ENCODE measurements at regions not wholly inside any gene's neighbourhood (a gene's known extent, or its start where the extent isn't known, plus 50 kb on each side); places are given as distances from the start of the nearest gene placed in this dataset.

DNA sequence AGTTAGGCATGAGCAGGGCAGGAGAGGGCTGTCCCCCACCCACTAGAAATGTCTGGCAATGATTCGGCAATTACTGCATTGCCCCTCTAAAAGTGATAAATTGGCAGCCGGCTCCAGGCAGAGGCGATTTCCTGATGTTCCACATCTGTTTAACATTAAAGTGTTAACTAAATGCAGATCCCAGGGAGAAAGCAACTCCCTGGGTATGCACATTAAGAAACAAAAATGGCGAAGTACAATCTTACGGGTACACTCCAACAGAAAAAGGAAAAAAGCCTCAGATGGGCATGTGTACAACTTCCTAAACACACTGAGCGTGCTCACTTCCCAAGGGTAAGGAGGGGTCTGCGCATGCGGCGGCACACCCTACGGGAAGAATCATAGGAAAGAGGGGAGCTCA, 314.4 kb downstream of the CASP12 start:
- DNase-seq: no peak

- DNase-seq: no peak
Observed at GRCh38 chr11:104582431-104582830, 315.8 kb downstream of the CASP12 start.

DNA sequence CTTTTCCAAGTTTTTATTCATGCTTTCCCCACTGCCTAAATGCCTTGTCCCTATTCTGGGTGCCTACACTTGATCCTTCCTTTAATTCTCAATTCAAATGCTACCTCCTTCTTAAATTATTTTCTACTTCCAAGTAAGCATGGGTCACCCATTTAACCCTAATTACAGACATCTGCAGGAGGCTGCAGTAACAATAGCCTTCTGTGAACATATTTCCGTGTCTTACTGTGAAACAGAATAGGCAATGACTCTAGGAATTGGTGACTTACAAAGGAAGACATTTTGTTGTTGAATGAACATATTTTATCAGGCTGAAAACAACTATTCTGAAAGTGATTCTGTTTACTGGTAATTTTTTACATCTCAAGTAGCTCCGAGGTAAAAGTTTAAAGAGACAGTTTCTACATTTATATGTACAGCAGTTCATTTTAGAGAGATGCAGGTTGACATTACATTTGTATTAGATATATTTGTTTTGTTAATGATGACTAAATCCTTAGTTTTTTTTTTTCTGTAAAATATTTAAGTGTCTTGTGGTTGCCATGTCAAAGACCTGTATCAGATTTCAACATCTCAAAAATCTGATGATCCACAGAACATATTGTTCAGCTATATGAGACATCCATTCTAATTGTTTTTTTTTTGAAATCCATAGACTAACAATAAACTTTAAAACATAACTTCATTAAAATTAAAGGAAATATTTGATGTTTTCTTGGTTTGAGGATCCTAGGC, 316.8 kb downstream of the CASP12 start:
- no peak for DNase-seq

- DNase-seq: no peak
Observed at GRCh38 chr11:104573441-104573990, 324.7 kb downstream of the CASP12 start.

- DNase-seq: no peak
Observed at GRCh38 chr11:104572279-104572678, 326.0 kb downstream of the CASP12 start.

DNA sequence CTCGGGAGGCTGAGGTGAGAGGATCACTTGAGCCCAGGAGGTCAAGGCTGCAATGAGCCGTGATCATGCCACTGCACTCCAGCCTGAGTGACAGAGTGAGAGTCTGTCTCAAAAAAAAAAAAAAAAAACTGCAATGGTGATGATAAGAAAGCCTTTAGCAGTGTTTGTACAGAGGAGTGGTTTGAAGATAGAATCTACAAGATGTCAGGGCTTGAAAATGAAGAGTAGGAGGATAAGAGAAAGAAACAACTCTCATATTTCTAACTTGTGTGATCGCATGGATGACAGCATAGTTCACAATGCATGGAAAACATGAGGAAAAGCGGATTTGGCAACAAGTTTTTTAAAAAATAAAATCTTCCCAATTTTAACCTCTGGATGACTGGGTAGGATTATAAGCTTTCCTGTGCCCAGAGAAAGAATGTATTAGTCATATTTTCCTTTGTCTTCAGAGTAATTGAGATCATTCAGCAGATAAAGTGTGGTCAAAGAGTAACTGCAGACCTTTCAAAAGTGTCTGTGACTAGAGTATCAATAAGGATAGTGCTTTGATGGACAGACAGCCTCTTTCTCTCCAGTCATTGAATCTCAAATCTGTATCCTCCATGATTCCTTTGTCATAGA, 328.1 kb downstream of the CASP12 start:
- no peak for DNase-seq

DNA sequence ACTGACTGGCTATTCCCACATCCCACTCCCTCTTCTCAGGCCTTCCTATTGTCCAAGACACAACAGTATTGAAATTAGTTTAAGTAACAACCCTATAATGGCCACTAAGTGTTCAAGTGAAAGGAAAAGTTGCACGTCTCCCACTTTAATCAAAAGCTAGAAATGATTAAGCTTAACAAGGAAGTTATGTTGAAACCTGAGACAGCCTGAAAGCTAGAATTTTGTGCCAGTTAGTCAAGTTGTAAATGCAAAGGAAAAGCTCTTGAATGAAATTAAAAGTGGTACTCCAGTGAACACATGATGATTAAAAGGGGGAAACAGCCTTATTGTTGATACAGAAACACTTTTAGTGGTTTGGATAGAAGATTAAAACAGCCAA, 332.7 kb downstream of the CASP12 start:
- no peak for DNase-seq

DNA sequence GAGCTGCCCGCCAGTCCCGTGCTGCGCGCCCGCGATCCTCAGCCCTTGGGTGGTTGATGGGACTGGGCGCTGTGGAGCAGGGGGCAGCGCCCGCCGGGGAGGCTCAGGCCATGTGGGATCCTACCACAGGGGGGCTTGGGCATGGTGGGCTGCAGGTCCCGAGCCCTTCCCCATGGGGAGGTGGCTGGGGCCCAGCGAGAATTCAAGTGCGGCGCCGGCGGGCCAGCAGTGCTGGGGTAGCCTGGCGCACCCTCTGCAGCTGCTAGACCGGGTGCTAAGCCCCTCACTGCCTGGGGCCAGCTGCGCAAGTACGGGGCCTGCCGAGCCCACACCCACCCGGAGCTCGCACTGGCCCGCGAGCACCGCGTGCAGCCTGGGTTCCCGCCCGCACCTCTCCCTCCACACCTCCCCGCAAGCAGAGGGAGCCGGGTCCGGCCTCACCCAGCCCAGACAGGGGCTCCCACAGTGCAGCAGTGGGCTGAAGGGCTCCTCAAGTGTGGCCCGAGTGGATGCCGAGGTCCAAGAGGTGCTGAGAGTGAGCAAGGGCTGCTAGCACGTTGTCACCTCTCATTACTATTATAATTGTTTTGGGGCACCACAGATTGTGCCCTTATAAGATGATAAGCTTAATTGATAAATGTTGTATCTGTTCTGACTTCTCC, 333.2 kb downstream of the CASP12 start:
- no peak for DNase-seq

- DNase-seq: no peak
Observed at GRCh38 chr11:104556606-104557301, 341.5 kb downstream of the CASP12 start.

DNA sequence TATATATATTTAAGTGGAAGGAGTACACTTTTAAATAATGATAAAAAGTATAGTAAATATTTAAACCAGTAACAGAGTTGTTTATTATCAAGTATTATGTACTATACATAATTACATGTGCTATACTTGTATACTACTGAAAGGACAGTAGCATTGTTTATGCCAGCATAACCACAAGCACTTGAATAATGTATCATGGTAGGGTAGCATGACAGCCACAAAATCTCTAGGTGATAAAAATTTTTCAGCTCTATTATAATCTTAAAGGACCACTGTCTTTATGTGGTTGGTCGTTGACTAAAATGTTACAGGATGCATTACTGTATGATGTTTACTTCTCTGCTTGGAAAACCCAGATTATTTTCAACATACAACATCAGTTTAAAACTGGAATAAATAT, 349.2 kb downstream of the CASP12 start:
- DNase-seq: no peak

DNA sequence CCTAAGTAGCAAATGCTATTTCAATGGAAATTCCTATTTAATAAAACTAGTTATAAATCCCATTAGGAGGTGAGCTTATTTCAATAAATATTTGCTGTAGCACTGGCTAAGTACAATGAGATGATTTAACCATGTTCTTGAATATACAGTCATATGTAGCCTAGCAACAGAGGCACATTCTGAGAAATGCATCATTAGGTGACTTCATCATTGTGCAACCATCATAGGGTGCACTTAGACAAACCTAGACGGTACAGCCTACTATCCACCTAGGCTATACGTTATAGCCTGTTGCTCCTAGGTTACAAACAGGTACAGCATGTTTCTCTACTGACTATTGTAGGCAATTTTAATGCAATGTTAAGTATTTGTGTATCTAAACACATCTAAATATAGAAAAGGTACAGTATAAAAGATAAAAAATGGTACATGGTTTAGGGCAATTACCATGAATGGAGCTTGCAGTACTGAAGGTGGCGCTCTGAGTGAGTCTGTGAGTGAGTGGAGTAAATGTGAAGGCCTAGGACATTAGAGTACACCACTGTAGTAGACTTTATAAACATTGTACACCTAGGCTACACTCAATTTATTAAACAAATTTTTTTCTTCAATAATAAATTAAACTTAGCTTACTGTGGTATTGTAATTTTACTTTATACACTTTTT, 350.1 kb downstream of the CASP12 start:
- no peak for DNase-seq

DNA sequence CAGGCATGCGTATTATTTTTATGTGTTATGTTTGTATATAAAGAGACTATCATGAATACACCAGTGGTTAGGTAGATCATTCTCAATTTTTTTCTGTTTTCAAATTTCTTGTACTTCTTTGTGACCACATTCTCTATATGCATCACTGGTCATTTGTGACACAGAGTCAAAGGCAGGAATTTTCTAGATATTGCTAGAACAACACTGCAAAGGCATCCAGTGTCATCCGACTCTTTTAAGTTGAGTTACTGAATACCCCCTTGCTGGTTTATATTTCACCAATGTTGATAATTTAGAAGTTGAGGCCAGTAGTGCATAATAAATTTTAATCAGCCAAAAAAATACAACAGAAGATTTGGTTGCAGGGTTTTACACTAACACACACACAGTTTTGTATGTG, 351.8 kb downstream of the CASP12 start:
- no peak for DNase-seq

DNA sequence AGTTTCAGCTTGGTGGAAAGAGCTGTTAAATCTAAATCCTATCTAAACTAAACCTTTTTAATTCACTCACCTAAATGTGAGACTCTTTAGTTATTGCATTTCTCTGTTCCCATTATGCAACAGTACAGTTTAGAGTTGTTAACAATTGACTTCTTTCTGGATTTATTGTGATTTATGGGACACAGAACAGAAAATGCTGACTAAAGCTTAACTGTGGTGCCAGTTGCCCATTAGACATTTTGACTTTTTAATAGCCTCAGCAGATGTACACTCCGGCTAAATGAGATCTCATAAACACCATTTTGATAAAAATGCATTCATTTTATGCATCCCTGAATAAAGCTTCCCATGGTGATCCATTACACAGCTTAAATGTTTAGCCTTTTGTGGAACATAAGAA, 356.6 kb downstream of the CASP12 start:
- DNase-seq: no peak

DNA sequence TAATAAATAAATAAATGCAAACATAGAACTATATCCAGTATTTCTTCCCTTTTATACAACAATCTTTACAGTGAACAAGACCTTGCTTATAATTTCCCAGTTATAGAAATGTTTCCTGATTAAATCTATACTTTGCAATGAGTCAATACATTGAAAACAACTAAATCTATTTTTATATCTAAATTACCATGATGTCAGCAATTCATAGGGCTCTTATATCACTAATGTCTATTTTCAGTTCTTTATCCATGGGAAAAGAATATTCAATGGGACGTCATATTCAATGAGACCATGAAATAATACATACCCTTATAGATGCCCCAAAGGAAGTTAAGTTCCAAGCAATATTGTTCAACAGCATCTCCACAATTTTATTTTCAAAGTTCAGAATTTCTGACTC, 359.9 kb downstream of the CASP12 start:
- no peak for DNase-seq

DNA sequence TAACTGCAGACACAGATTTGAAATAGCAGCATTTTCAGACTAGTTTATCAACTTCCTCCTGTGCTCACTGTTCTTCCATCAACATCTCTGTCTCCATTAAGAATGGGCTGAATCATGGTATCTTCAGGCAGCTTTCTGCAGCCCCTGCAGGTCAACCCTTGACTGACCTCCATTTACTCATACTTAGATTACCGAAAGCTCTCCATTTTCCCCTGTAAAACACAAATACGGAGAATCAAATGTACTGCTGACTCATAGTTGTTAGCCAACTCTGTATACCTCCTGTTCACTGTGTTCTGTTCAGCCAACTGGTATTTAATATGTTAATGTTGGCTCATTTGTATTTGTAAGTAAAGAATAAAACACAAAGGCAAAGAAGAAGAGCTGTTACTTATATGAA, 364.0 kb downstream of the CASP12 start:
- no peak for DNase-seq

DNA sequence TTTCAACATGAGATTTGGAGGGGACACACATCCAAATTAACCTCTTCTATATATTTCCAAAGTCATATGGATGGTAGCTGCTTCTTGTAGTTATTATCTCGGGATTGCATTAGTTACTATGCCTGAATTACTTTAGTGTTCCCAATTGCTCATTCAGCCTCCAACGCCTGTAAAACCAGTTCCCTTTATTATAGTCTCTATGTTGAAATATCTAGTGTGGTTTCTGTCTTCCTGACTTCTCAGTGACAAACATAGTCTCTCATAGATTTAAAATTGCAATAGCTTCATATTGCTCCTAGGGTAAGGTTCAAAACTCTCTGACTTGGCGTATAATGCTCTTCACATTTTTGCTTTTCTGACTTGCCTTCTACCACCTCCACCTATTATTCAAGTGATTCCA, 366.4 kb downstream of the CASP12 start:
- no peak for DNase-seq

DNA sequence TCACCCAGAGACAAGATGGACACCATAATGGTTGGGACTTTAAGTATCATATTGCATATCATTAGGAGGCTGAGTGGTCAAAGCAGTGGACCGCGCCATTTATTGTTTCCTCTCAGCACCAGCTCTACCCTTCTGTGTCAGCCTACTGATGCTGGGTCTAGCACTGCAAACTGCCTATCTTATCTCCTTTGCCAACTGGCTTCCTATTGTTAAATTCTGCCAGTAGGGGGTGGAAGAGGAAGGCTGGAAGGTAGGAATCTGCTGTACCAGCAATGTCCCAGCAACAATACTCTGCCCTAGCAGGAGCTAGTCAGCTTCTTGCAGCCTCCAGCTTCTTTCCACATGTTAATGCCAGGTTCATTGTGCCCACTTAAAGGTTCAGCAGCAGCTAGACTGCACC, 367.1 kb upstream of the PDGFD start:
- DNase-seq: no peak

DNA sequence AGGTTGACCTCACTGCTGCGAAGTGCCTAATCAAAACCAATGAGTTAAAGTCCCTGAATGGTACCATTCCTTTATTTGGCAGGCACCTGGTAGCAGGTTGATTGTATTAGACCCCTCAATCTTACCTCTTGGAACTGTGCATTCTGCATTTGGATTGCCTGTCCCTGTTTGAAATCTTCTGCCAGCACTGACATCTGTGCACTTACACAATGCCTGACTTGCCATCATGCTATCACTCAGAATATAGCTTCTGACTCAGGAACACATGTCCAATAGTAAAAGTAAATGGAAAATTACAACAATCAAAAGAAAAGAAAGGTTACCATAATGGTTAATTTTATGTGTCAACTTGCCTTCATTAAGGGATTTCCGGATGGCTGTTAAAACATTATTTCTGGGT, 366.0 kb upstream of the PDGFD start:
- no peak for DNase-seq

DNA sequence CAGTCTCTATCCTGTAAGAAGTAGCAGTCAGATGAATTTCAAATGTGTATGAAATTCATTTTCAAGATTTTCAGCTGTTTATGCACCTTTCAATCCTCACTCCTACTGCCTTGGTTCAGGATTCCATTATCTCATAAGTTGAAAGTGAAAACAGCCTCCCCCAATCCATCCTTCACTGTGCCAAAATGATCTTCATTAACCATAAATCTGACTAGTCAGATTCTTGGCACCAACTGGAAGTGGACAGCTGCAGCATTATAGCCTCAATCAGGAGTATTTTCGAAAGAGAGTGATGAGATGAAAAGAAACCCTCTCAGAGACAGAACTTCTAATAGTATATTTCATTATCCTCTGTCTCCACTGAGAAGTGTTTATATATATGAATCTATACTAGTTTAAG, 365.3 kb upstream of the PDGFD start:
- DNase-seq: no peak

DNA sequence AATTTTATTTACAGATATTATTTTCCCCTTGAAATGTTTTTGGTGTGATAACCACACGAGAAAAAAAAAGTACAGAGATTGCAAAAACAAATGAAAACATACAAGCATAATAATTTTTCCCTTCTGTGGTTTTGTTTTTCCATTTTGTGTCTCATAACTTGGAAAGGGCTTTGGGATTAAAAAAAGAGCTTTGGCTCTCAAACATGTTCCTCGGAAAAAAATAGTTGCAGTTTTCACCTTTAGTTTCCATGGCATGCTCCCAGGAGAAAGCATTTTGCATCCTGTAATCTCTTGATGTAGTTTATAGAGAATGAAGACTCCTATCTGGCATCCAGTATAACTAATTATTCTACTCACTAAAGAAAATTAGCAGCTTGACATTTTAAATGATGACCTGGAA, 362.1 kb upstream of the PDGFD start:
- DNase-seq: no peak

DNA sequence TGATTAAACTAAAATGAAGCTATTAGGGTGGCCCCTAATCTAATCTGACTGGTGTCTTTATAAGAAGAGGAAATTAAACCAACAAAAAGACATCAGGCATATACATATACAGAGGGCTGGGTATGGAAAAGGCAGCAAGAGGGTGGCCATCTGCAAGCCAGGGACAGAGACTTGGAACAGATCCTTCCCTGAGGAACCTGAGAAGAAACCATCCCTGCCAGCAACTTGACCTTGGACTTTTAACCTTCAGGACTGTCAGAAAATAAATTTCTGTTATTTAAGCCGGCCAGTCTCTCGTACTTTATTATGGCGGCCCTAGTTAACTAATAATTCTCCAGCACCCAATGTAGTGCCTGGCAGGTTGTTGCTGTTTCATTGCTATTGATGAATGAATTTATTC, 361.5 kb upstream of the PDGFD start:
- no peak for DNase-seq

DNA sequence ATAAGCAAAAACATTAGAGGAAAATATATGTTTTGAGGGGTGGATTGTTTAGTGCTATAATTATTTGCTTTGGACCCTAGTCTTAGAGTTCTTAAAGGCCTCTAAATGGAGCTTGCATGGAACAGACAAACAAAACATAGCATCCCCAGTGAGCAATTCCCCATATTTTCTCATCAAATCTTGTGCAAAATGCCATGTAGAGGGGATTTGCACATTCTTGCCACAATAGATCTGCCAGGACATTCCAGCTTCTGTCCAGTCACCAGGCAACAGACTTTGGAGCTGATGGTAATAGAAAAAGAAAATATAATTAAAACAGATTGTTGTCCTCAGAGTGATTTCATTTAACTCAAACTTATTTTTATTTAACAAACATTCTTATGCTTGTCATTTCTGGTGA, 360.3 kb upstream of the PDGFD start:
- DNase-seq: no peak

DNA sequence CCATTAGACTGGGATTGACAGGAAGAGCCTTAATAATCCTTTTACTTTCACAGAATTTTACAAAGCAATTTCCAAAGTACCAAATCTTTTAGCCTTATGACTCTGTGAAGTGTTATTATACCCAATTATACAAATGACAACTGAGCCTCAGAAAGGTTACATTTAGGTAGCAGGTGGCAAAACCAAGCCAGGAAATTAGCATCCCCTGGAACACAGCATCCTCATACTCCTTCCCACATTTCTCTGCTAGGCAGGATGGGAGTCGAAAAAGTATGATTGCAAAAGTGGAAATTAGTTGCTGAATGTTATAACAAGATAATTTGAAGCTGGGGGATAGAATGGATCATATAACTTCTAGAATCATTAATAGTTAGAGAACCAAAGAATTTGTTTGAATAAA, 359.7 kb upstream of the PDGFD start:
- no peak for DNase-seq
